Gastrocnemius medialis (tissue), 4 donors: ENCODE measurements at regions not wholly inside any gene's neighbourhood (a gene's known extent, or its start where the extent isn't known, plus 50 kb on each side); places are given as distances from the start of the nearest gene placed in this dataset.

Experiments used
- CTCF ChIP-seq, 5 experiments: fragments of 450-650 bp in 3 of 5; fragments of 200-600 bp in 2 of 5; sonication (generic) in 2 of 5; IDR thresholded peaks in 4 of 5; conservative IDR thresholded peaks in 1 of 5; 1 replicate in 4 of 5; 2 replicates in 1 of 5; pipeline ENCODE4 v1.5.1; 2016 to 2019; ENCODE audit warnings: antibody characterized with exemption in 5 of 5, mild to moderate bottlenecking in 3 of 5, moderate library complexity in 3 of 5
- POLR2A ChIP-seq, 2 donors: fragments of 450-650 bp; IDR thresholded peaks; one replicate each; pipeline ENCODE4 v1.6.1; 2017; ENCODE audit warnings: antibody characterized with exemption in 2 of 2, mild to moderate bottlenecking in 2 of 2, moderate library complexity in 2 of 2

- TF ChIP-seq CTCF (IDR thresholded peaks at IDR 0.05 in 4 of 5, conservative IDR thresholded peaks at IDR 0.05 in 1 of 5): no peak
- TF ChIP-seq POLR2A (IDR thresholded peaks at IDR 0.05): no peak
These were observed 157.3 kb downstream of the ACKR3 start for GRCh38 chr2:236726701-236727450.
